ENCODE measurements at regions not wholly inside any gene's neighbourhood (a gene's known extent, or its start where the extent isn't known, plus 50 kb on each side); places are given as distances from the start of the nearest gene placed in this dataset.

- TF ChIP-seq POLR2A (IDR thresholded peaks at IDR 0.05; ENCODE audit: low read depth, low read length) = no peak
- TF ChIP-seq POLR2AphosphoS5 (IDR thresholded peaks at IDR 0.05; ENCODE audit: insufficient read depth, low read depth, low read length) = no peak
- TF ChIP-seq CTCF (IDR thresholded peaks at IDR 0.05; ENCODE audit: extremely low read depth in 1 of 2, insufficient read depth in 1 of 2, low read depth in 1 of 2, low read length in 2 of 2) = no peak
- no peak for TF ChIP-seq EZH2 (IDR thresholded peaks at IDR 0.05; ENCODE audit: borderline replicate concordance, low read depth, low read length, severe bottlenecking)
- no peak for TF ChIP-seq MAX (IDR thresholded peaks at IDR 0.05; ENCODE audit: insufficient read depth, insufficient read length)
These were observed 144.8 kb downstream of the CYLC2 start for GRCh38 chr9:103139891-103140290.
